ENCODE measurements at regions not wholly inside any gene's neighbourhood (a gene's known extent, or its start where the extent isn't known, plus 50 kb on each side); places are given as distances from the start of the nearest gene placed in this dataset.

GRCh38 chr22:34858066-34858465 is 207.9 kb upstream of the ISX start:
- POLR2A ChIA-PET (ENCODE audit: low non-redundant PET), result no interaction called here
- no peak for DNase-seq (ENCODE audit: low spot score)
- CTCF ChIA-PET, result no interaction called here
- no peak overlapping the region for H3K27ac ChIP-seq
- TF ChIP-seq CTCF (conservative IDR thresholded peaks at IDR 0.05; ENCODE audit: low read depth), result no peak

GRCh38 chr22:34861787-34862186 is 204.2 kb upstream of the ISX start:
- no peak for DNase-seq (ENCODE audit: low spot score)
- no peak overlapping the region for H3K27ac ChIP-seq
- ChIA-PET POLR2A (ENCODE audit: low non-redundant PET) (no interaction called here), CTCF (no interaction called here)
- TF ChIP-seq CTCF (conservative IDR thresholded peaks at IDR 0.05; ENCODE audit: low read depth), result no peak

GRCh38 chr22:34866081-34866480 is 199.9 kb upstream of the ISX start:
- no peak for DNase-seq (ENCODE audit: low spot score)
- ChIA-PET CTCF (no interaction called here), POLR2A (ENCODE audit: low non-redundant PET) (no interaction called here)
- TF ChIP-seq CTCF (conservative IDR thresholded peaks at IDR 0.05; ENCODE audit: low read depth), result no peak
- H3K27ac ChIP-seq, result no peak overlapping the region

GRCh38 chr22:34866495-34867131 is 199.3 kb upstream of the ISX start:
- CTCF ChIA-PET, result no interaction called here
- TF ChIP-seq CTCF (conservative IDR thresholded peaks at IDR 0.05; ENCODE audit: low read depth), result no peak
- no peak overlapping the region for H3K27ac ChIP-seq
- no peak for DNase-seq (ENCODE audit: low spot score)
- POLR2A ChIA-PET (ENCODE audit: low non-redundant PET), result no interaction called here

GRCh38 chr22:34877506-34877905 is 188.5 kb upstream of the ISX start:
- POLR2A ChIA-PET (ENCODE audit: low non-redundant PET), result no interaction called here
- CTCF ChIA-PET, result no interaction called here
- no peak overlapping the region for H3K27ac ChIP-seq
- DNase-seq (ENCODE audit: low spot score), result no peak
- no peak for TF ChIP-seq CTCF (conservative IDR thresholded peaks at IDR 0.05; ENCODE audit: low read depth)

- no peak for DNase-seq (ENCODE audit: low spot score)
- POLR2A ChIA-PET (ENCODE audit: low non-redundant PET), result no interaction called here
Measured at GRCh38 chr22:34878171-34878570, 187.8 kb upstream of the ISX start.

More at GRCh38 chr22:34878171-34878570, 187.8 kb upstream of the ISX start:
- CTCF ChIA-PET, result no interaction called here
- H3K27ac ChIP-seq, result no peak overlapping the region
- TF ChIP-seq CTCF (conservative IDR thresholded peaks at IDR 0.05; ENCODE audit: low read depth), result no peak
